Peyer's patch (tissue), 4 donors: ENCODE measurements at regions not wholly inside any gene's neighbourhood (a gene's known extent, or its start where the extent isn't known, plus 50 kb on each side); places are given as distances from the start of the nearest gene placed in this dataset.
"Not testable (repeated sequence)": the region's sequence is repeated elsewhere in the genome, so short reads cannot be mapped to it uniquely, and the experiment has no call there.

Experiments used
- DNase-seq, 3 donors: peaks; one replicate each; pipeline ENCODE4 v3.0.0-alpha.2; 2017 to 2019
- H3K27ac ChIP-seq, 4 donors: fragments of 200-600 bp; sonication (generic); one replicate each; pipeline ENCODE4 v1.5.1; 2016 to 2019
- H3K27me3 ChIP-seq, 2 donors: fragments of 200-600 bp; sonication (generic); one replicate each; pipeline ENCODE4 v1.5.1; 2019
- H3K36me3 ChIP-seq, 3 donors: fragments of 200-600 bp; sonication (generic); one replicate each; pipeline ENCODE4 v1.5.1; 2016 to 2019
- H3K4me1 ChIP-seq, 4 donors: fragments of 200-600 bp; sonication (generic); one replicate each; pipeline ENCODE4 v1.5.1; 2016 to 2019
- H3K4me3 ChIP-seq, 4 donors: fragments of 200-600 bp; sonication (generic); 1 replicate in 3 of 4; 2 replicates in 1 of 4; pipeline ENCODE4 v1.5.1; 2016 to 2019; ENCODE audit warnings: mild to moderate bottlenecking in 1 of 4
- H3K9me3 ChIP-seq, 4 donors: fragments of 200-600 bp; sonication (generic); one replicate each; pipeline ENCODE4 v1.5.1; 2016 to 2019; ENCODE audit warnings: mild to moderate bottlenecking in 1 of 4
- CTCF ChIP-seq, 6 experiments: fragments of 450-650 bp in 4 of 6; fragments of 200-600 bp in 2 of 6; sonication (generic) in 1 of 6; IDR thresholded peaks; one replicate each; pipeline ENCODE4 v1.5.1; 2017 to 2019; ENCODE audit warnings: antibody characterized with exemption in 6 of 6, mild to moderate bottlenecking in 3 of 6, moderate library complexity in 1 of 6
- POLR2A ChIP-seq, 2 donors: fragments of 450-650 bp; IDR thresholded peaks; one replicate each; pipeline ENCODE4 v1.5.1; 2017; ENCODE audit warnings: antibody characterized with exemption in 2 of 2, mild to moderate bottlenecking in 2 of 2, moderate library complexity in 2 of 2

DNA sequence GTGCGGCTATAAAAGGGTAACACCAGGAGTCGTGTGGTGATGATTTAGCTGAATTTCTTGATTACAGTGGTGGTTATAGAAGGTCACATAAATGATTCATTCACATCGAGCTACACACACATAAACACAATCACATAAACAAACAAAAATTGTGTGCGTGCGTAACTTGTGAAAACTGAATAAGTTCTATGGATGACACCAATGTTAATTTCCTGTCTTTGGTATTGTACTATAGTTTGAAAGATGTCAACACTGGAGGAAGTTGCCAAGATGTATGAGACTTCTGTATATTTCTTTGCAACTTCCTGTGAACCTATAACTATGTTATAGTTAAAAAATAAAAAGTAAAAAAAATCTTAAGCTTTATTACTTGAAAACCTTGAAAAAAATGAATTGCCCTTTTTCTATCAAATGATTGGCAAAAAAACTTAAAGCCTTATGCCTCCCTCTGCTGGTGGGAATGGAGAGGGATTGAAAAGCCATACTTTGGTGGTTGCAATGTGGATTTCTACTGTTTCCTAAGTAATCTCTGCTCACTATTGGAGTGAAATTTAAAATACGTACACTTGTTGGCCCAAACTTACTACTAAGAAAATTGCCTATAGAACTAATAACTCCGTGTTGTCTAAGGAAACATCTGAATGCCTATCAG lies 227.7 kb downstream of the RPIA start:
- no peak for DNase-seq
- TF ChIP-seq POLR2A (IDR thresholded peaks at IDR 0.05) (no peak), CTCF (IDR thresholded peaks at IDR 0.05) (peak in 5 of 6 experiments; percentile 16 to 39 (median 29))
- H3K27ac ChIP-seq: no peak overlapping the region
- H3K4me3 ChIP-seq: no peak overlapping the region
- no peaks in the 10 kb centered on the region for H3K36me3 ChIP-seq
- no peaks in the 10 kb centered on the region for H3K27me3 ChIP-seq
- no peaks in the 10 kb centered on the region for H3K4me1 ChIP-seq
- no peaks in the 10 kb centered on the region for H3K9me3 ChIP-seq

- DNase-seq, H3K27me3 ChIP-seq, H3K9me3 ChIP-seq, H3K4me3 ChIP-seq, H3K4me1 ChIP-seq, H3K27ac ChIP-seq, H3K36me3 ChIP-seq: not testable (repeated sequence)
Measured at GRCh38 chr2:88920399-88920798, 228.9 kb downstream of the RPIA start.

- no peaks in the 10 kb centered on the region for H3K27me3 ChIP-seq
- H3K4me1 ChIP-seq: no peaks in the 10 kb centered on the region
- TF ChIP-seq POLR2A (IDR thresholded peaks at IDR 0.05): no peak
- TF ChIP-seq CTCF (IDR thresholded peaks at IDR 0.05): no peak
- H3K36me3 ChIP-seq: no peaks in the 10 kb centered on the region
- no peak overlapping the region for H3K27ac ChIP-seq
- DNase-seq: no peak
- no peak overlapping the region for H3K4me3 ChIP-seq
- no peaks in the 10 kb centered on the region for H3K9me3 ChIP-seq
Measured at GRCh38 chr2:88924533-88924932, 233.1 kb downstream of the RPIA start.

DNA sequence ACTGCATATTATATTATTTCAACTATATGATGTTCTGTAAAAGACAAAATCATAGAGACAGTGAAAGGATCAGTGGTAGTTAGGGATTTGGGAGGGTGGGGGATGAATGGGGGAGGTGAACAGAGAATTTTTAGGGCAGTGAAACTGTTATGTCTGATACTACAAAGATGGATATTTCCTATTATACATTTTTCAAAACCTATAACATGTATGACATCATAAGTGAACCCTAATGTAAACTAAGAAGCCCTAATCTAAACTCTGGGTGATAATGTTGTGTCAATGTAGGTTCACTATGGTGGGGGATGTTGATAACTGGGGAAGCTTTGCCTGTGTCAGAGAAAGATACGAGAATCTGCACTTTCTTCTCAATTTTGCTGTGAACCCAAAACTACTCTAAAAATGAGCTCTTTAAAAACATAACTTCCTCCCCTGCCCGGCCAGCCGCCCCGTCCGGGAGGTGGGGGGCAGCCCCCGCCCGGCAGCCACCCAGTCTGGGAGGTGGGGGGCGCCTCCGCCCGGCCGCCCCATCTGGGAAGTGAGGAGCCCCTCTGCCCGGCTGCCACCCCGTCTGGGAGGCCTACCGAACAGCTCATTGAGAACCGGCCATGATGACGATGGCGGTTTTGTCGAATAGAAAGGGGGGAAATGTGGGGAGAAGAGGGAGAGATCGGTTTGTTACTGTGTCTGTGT lies 234.4 kb downstream of the RPIA start:
- Histone ChIP-seq H3K9me3 (no peaks in the 10 kb centered on the region), H3K27ac (no peak overlapping the region), H3K36me3 (no peaks in the 10 kb centered on the region), H3K27me3 (no peaks in the 10 kb centered on the region), H3K4me1 (no peaks in the 10 kb centered on the region), H3K4me3 (no peak overlapping the region)
- no peak for TF ChIP-seq POLR2A (IDR thresholded peaks at IDR 0.05)
- TF ChIP-seq CTCF (IDR thresholded peaks at IDR 0.05): no peak
- DNase-seq: no peak

- TF ChIP-seq POLR2A (IDR thresholded peaks at IDR 0.05): no peak
- TF ChIP-seq CTCF (IDR thresholded peaks at IDR 0.05): no peak
- Histone ChIP-seq H3K27ac (no peak overlapping the region), H3K36me3 (no peaks in the 10 kb centered on the region), H3K4me1 (no peaks in the 10 kb centered on the region), H3K27me3 (no peaks in the 10 kb centered on the region), H3K9me3 (no peaks in the 10 kb centered on the region), H3K4me3 (no peak overlapping the region)
- DNase-seq: no peak
Measured at GRCh38 chr2:88927128-88927527, 235.7 kb downstream of the RPIA start.

DNA sequence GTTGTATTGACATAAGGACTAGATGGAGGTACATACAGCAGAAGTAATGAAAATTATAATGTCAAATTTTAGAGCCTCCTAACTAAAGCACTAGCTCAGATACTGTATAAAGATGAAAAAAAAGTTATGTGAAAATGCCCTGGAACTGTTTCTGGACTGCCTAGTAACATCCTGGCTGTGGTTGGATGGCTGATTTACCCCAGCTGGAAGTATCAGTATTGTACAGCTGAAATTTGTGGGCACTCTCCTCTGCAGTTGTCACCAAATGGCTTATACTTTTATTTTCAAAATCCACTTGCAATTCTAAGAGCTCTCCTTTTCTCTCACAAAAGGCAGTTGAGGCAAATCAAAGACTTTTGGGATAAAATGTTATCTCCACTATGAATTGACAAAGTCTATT lies 239.2 kb downstream of the RPIA start:
- no peak overlapping the region for H3K27ac ChIP-seq
- DNase-seq: no peak
- no peaks in the 10 kb centered on the region for H3K27me3 ChIP-seq
- H3K9me3 ChIP-seq: no peaks in the 10 kb centered on the region
- no peaks in the 10 kb centered on the region for H3K4me1 ChIP-seq
- H3K36me3 ChIP-seq: no peaks in the 10 kb centered on the region
- TF ChIP-seq POLR2A (IDR thresholded peaks at IDR 0.05): no peak
- no peak for TF ChIP-seq CTCF (IDR thresholded peaks at IDR 0.05)
- no peak overlapping the region for H3K4me3 ChIP-seq
